ENCODE measurements at regions not wholly inside any gene's neighbourhood (a gene's known extent, or its start where the extent isn't known, plus 50 kb on each side); places are given as distances from the start of the nearest gene placed in this dataset.

- no peak overlapping the region for H3K4me3 ChIP-seq (replicated peaks; ENCODE audit: low read depth, low read length)
- no peak for DNase-seq (ENCODE audit: extremely low read depth, low read depth)
- TF ChIP-seq CTCF (IDR thresholded peaks at IDR 0.05; ENCODE audit: low read depth, low read length, missing control alignments) = no peak
Measured at GRCh38 chr1:60419023-60419422, 345.5 kb upstream of the C1orf87 start.

GRCh38 chr1:60415696-60416095 lies 342.1 kb upstream of the C1orf87 start:
- TF ChIP-seq CTCF (IDR thresholded peaks at IDR 0.05; ENCODE audit: low read depth, low read length, missing control alignments) = no peak
- H3K4me3 ChIP-seq (replicated peaks; ENCODE audit: low read depth, low read length) = no peak overlapping the region

GRCh38 chr1:60413091-60413490 lies 339.5 kb upstream of the C1orf87 start:
- TF ChIP-seq CTCF (IDR thresholded peaks at IDR 0.05; ENCODE audit: low read depth, low read length, missing control alignments) = no peak
- H3K4me3 ChIP-seq (replicated peaks; ENCODE audit: low read depth, low read length) = no peak overlapping the region
- no peak for DNase-seq (ENCODE audit: extremely low read depth, low read depth)

More at GRCh38 chr1:60415696-60416095, 342.1 kb upstream of the C1orf87 start:
- DNase-seq (ENCODE audit: extremely low read depth, low read depth) = no peak

GRCh38 chr1:60411591-60411990 lies 338.0 kb upstream of the C1orf87 start:
- TF ChIP-seq CTCF (IDR thresholded peaks at IDR 0.05; ENCODE audit: low read depth, low read length, missing control alignments) = no peak
- H3K4me3 ChIP-seq (replicated peaks; ENCODE audit: low read depth, low read length) = no peak overlapping the region
- DNase-seq (ENCODE audit: extremely low read depth, low read depth) = no peak

GRCh38 chr1:60402816-60403215 lies 329.2 kb upstream of the C1orf87 start:
- no peak for TF ChIP-seq CTCF (IDR thresholded peaks at IDR 0.05; ENCODE audit: low read depth, low read length, missing control alignments)
- DNase-seq (ENCODE audit: extremely low read depth, low read depth) = no peak

GRCh38 chr1:60402216-60402615 lies 328.6 kb upstream of the C1orf87 start:
- no peak for DNase-seq (ENCODE audit: extremely low read depth, low read depth)
- H3K4me3 ChIP-seq (replicated peaks; ENCODE audit: low read depth, low read length) = no peak overlapping the region
- TF ChIP-seq CTCF (IDR thresholded peaks at IDR 0.05; ENCODE audit: low read depth, low read length, missing control alignments) = no peak

More at GRCh38 chr1:60402816-60403215, 329.2 kb upstream of the C1orf87 start:
- no peak overlapping the region for H3K4me3 ChIP-seq (replicated peaks; ENCODE audit: low read depth, low read length)

- no peak for TF ChIP-seq CTCF (IDR thresholded peaks at IDR 0.05; ENCODE audit: low read depth, low read length, missing control alignments)
- H3K4me3 ChIP-seq (replicated peaks; ENCODE audit: low read depth, low read length) = no peak overlapping the region
- no peak for DNase-seq (ENCODE audit: extremely low read depth, low read depth)
Measured at GRCh38 chr1:60394436-60394835, 320.9 kb upstream of the C1orf87 start.

Data from HFF-Myc (cell line).